ENCODE measurements at regions not wholly inside any gene's neighbourhood (a gene's known extent, or its start where the extent isn't known, plus 50 kb on each side); places are given as distances from the start of the nearest gene placed in this dataset.

DNA sequence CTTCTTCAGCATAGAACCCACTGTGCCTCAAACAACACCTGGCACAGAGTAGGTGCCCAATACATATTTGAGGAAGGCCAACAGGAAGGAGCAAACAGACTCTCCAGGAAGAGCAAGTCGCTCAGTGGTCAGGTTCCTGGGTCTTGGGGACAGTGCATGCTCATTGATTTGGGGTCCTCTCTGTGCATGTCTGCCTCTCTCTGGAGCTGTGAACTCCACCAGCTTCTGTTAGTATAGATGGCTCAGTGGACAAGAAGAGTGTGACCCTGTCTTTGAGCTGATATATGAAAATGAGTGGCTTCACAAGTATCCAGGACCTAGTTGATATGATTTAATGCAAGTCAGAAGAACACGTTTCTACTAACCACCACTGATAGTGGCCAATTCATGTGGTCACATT lies 98.7 kb downstream of the KCTD15 start:
- TF ChIP-seq YY1 (IDR thresholded peaks at IDR 0.05; ENCODE audit: low read depth, low read length) = no peak
- TF ChIP-seq ZNF274 (IDR thresholded peaks at IDR 0.05; ENCODE audit: insufficient read depth, insufficient read length) = no peak
- TF ChIP-seq SPI1 (IDR thresholded peaks at IDR 0.05; ENCODE audit: borderline replicate concordance, insufficient read depth, low read depth, low read length) = no peak
- no peak for TF ChIP-seq EZH2 (IDR thresholded peaks at IDR 0.05; ENCODE audit: borderline replicate concordance, control insufficient read depth, low read depth, low read length)
- no peak for TF ChIP-seq TAF1 (IDR thresholded peaks at IDR 0.05; ENCODE audit: borderline replicate concordance, low read depth, low read length)
- no peak for TF ChIP-seq ZZZ3 (IDR thresholded peaks at IDR 0.05; ENCODE audit: control insufficient read depth, insufficient read length, low read depth)
- TF ChIP-seq, protein P1, sequence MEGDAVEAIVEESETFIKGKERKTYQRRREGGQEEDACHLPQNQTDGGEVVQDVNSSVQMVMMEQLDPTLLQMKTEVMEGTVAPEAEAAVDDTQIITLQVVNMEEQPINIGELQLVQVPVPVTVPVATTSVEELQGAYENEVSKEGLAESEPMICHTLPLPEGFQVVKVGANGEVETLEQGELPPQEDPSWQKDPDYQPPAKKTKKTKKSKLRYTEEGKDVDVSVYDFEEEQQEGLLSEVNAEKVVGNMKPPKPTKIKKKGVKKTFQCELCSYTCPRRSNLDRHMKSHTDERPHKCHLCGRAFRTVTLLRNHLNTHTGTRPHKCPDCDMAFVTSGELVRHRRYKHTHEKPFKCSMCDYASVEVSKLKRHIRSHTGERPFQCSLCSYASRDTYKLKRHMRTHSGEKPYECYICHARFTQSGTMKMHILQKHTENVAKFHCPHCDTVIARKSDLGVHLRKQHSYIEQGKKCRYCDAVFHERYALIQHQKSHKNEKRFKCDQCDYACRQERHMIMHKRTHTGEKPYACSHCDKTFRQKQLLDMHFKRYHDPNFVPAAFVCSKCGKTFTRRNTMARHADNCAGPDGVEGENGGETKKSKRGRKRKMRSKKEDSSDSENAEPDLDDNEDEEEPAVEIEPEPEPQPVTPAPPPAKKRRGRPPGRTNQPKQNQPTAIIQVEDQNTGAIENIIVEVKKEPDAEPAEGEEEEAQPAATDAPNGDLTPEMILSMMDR (IDR thresholded peaks at IDR 0.05 in 2 of 3, conservative IDR thresholded peaks at IDR 0.05 in 1 of 3; ENCODE audit: control insufficient read depth in 2 of 3, extremely low read depth in 1 of 3, insufficient read depth in 1 of 3, low read depth in 3 of 3, low read length in 3 of 3) = no peak
- no peak for TF ChIP-seq POLR2AphosphoS5 (IDR thresholded peaks at IDR 0.05; ENCODE audit: low read length)
- TF ChIP-seq, protein P2, sequence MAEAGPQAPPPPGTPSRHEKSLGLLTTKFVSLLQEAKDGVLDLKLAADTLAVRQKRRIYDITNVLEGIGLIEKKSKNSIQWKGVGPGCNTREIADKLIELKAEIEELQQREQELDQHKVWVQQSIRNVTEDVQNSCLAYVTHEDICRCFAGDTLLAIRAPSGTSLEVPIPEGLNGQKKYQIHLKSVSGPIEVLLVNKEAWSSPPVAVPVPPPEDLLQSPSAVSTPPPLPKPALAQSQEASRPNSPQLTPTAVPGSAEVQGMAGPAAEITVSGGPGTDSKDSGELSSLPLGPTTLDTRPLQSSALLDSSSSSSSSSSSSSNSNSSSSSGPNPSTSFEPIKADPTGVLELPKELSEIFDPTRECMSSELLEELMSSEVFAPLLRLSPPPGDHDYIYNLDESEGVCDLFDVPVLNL (IDR thresholded peaks at IDR 0.05; ENCODE audit: low read depth, low read length) = no peak
- TF ChIP-seq FOS (IDR thresholded peaks at IDR 0.05; ENCODE audit: borderline replicate concordance, extremely low read depth, insufficient read length) = no peak
- TF ChIP-seq, protein P3, sequence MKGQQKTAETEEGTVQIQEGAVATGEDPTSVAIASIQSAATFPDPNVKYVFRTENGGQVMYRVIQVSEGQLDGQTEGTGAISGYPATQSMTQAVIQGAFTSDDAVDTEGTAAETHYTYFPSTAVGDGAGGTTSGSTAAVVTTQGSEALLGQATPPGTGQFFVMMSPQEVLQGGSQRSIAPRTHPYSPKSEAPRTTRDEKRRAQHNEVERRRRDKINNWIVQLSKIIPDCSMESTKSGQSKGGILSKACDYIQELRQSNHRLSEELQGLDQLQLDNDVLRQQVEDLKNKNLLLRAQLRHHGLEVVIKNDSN (IDR thresholded peaks at IDR 0.05; ENCODE audit: borderline replicate concordance, extremely low read length, insufficient read depth, low read depth, low read length) = no peak
- no peak for TF ChIP-seq MXI1 (IDR thresholded peaks at IDR 0.05; ENCODE audit: low read depth, low read length)
- TF ChIP-seq SUPT20H (IDR thresholded peaks at IDR 0.05; ENCODE audit: borderline replicate concordance, control insufficient read depth, low read depth, low read length) = no peak
- TF ChIP-seq RFX5 (IDR thresholded peaks at IDR 0.05; ENCODE audit: low read depth, low read length) = no peak

Data from GM12878 (cell line).